ENCODE measurements at regions not wholly inside any gene's neighbourhood (a gene's known extent, or its start where the extent isn't known, plus 50 kb on each side); places are given as distances from the start of the nearest gene placed in this dataset.

- DNase-seq (ENCODE audit: extremely low read depth, low read depth): no peak
- no peak for TF ChIP-seq CTCF (IDR thresholded peaks at IDR 0.05; ENCODE audit: low read depth, low read length)
Measured at GRCh38 chr2:120555092-120555491, 180.6 kb upstream of the GLI2 start.

- no peak for DNase-seq (ENCODE audit: extremely low read depth, low read depth)
- TF ChIP-seq CTCF (IDR thresholded peaks at IDR 0.05; ENCODE audit: low read depth, low read length): no peak
Measured at GRCh38 chr2:120556911-120557310, 178.8 kb upstream of the GLI2 start.

GRCh38 chr2:120558847-120559246, 176.8 kb upstream of the GLI2 start:
- TF ChIP-seq CTCF (IDR thresholded peaks at IDR 0.05; ENCODE audit: low read depth, low read length): no peak
- no peak for DNase-seq (ENCODE audit: extremely low read depth, low read depth)

- peak; percentile 86 for DNase-seq (ENCODE audit: extremely low read depth, low read depth)
- no peak for TF ChIP-seq CTCF (IDR thresholded peaks at IDR 0.05; ENCODE audit: low read depth, low read length)
Measured at GRCh38 chr2:120559401-120559800, 176.3 kb upstream of the GLI2 start.

GRCh38 chr2:120560330-120560729, 175.3 kb upstream of the GLI2 start:
- DNase-seq (ENCODE audit: extremely low read depth, low read depth): no peak
- no peak for TF ChIP-seq CTCF (IDR thresholded peaks at IDR 0.05; ENCODE audit: low read depth, low read length)

GRCh38 chr2:120561379-120562035, 174.2 kb upstream of the GLI2 start:
- DNase-seq (ENCODE audit: extremely low read depth, low read depth): no peak
- no peak for TF ChIP-seq CTCF (IDR thresholded peaks at IDR 0.05; ENCODE audit: low read depth, low read length)

- no peak for DNase-seq (ENCODE audit: extremely low read depth, low read depth)
- TF ChIP-seq CTCF (IDR thresholded peaks at IDR 0.05; ENCODE audit: low read depth, low read length): no peak
Measured at GRCh38 chr2:120562218-120563005, 173.3 kb upstream of the GLI2 start.

Measured in AG09319 (cell line).